ENCODE measurements at regions not wholly inside any gene's neighbourhood (a gene's known extent, or its start where the extent isn't known, plus 50 kb on each side); places are given as distances from the start of the nearest gene placed in this dataset.

- WGBS (ENCODE audit: insufficient coverage), result 56% methylated on average over 2 of the region's 3 CpGs
- H3K79me2 ChIP-seq (ENCODE audit: control insufficient read depth, insufficient read depth, low read length), result no peaks in the 10 kb centered on the region
- H4K20me1 ChIP-seq (ENCODE audit: control insufficient read depth, insufficient read depth, low read length, poor library complexity, severe bottlenecking), result no peaks in the 10 kb centered on the region
- H3K4me1 ChIP-seq (ENCODE audit: control insufficient read depth in 2 of 2, insufficient read depth in 2 of 2, low read length in 2 of 2), result no peaks in the 10 kb centered on the region
- no peaks in the 10 kb centered on the region for H3K36me3 ChIP-seq (replicated peaks in 1 of 2; ENCODE audit: control extremely low read depth in 1 of 2, control insufficient read depth in 1 of 2, extremely low read depth in 1 of 2, insufficient read depth in 2 of 2, low read length in 1 of 2)
- Mint-ChIP-seq H3K9me3 (ENCODE audit: insufficient read depth) (no peaks in the 10 kb centered on the region), H3K4me3 (no peak overlapping the region), H3K4me1 (no peaks in the 10 kb centered on the region), H3K27ac (no peak overlapping the region), H3K27me3 (no peaks in the 10 kb centered on the region)
- H3K27me3 ChIP-seq (replicated peaks in 1 of 4; ENCODE audit: control extremely low read depth in 1 of 4, control insufficient read depth in 3 of 4, insufficient read depth in 4 of 4, low read length in 3 of 4), result no peaks in the 10 kb centered on the region
- CTCF ChIA-PET, result no interaction called here
- intact Hi-C loops (cut with micrococcal nuclease), result no loop called here
- ATAC-seq (ENCODE audit: low read depth) (no peak), DNase-seq (no peak)
- H3K4me3 ChIP-seq (ENCODE audit: control extremely low read depth in 1 of 5, extremely low read depth in 1 of 5, insufficient read depth in 1 of 5, low read depth in 2 of 5, low read length in 4 of 5), result no peak overlapping the region
- no peak overlapping the region for H2AFZ ChIP-seq (ENCODE audit: insufficient read depth, low read depth, low read length, poor library complexity, severe bottlenecking)
- H3K27ac ChIP-seq (ENCODE audit: low read length in 2 of 2), result no peak overlapping the region
- H3K9me3 ChIP-seq (ENCODE audit: control extremely low read depth in 1 of 3, control insufficient read depth in 2 of 3, insufficient read depth in 1 of 3, low read length in 2 of 3), result peaks cover 0 to 5% (median 0%) of the 10 kb centered on the region in 3 donors
- TF ChIP-seq EZH2 (IDR thresholded peaks at IDR 0.05; ENCODE audit: borderline replicate concordance, insufficient read depth, low read depth, low read length, poor library complexity, severe bottlenecking), result no peak
- TF ChIP-seq, protein P1, sequence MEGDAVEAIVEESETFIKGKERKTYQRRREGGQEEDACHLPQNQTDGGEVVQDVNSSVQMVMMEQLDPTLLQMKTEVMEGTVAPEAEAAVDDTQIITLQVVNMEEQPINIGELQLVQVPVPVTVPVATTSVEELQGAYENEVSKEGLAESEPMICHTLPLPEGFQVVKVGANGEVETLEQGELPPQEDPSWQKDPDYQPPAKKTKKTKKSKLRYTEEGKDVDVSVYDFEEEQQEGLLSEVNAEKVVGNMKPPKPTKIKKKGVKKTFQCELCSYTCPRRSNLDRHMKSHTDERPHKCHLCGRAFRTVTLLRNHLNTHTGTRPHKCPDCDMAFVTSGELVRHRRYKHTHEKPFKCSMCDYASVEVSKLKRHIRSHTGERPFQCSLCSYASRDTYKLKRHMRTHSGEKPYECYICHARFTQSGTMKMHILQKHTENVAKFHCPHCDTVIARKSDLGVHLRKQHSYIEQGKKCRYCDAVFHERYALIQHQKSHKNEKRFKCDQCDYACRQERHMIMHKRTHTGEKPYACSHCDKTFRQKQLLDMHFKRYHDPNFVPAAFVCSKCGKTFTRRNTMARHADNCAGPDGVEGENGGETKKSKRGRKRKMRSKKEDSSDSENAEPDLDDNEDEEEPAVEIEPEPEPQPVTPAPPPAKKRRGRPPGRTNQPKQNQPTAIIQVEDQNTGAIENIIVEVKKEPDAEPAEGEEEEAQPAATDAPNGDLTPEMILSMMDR (IDR thresholded peaks at IDR 0.05), result no peak
- POLR2A ChIA-PET, result no interaction called here
- H3K4me2 ChIP-seq (replicated peaks; ENCODE audit: low read depth, low read length, poor library complexity, severe bottlenecking), result no peak overlapping the region
- no peak overlapping the region for H3K9ac ChIP-seq (ENCODE audit: low read length)
Observed at GRCh38 chr12:86911973-86912372, 655.8 kb upstream of the MGAT4C start.

- Mint-ChIP-seq H3K9me3 (ENCODE audit: insufficient read depth) (no peaks in the 10 kb centered on the region), H3K4me1 (no peaks in the 10 kb centered on the region), H3K4me3 (no peak overlapping the region), H3K27me3 (no peaks in the 10 kb centered on the region), H3K27ac (no peak overlapping the region)
- Histone ChIP-seq H3K79me2 (ENCODE audit: control insufficient read depth, insufficient read depth, low read length) (no peaks in the 10 kb centered on the region), H4K20me1 (ENCODE audit: control insufficient read depth, insufficient read depth, low read length, poor library complexity, severe bottlenecking) (no peaks in the 10 kb centered on the region), H3K4me1 (ENCODE audit: control insufficient read depth in 2 of 2, insufficient read depth in 2 of 2, low read length in 2 of 2) (no peaks in the 10 kb centered on the region), H3K9ac (ENCODE audit: low read length) (no peak overlapping the region), H3K4me3 (ENCODE audit: control extremely low read depth in 1 of 5, extremely low read depth in 1 of 5, insufficient read depth in 1 of 5, low read depth in 2 of 5, low read length in 4 of 5) (no peak overlapping the region), H3K9me3 (ENCODE audit: control extremely low read depth in 1 of 3, control insufficient read depth in 2 of 3, insufficient read depth in 1 of 3, low read length in 2 of 3) (no peaks in the 10 kb centered on the region), H3K27me3 (replicated peaks in 1 of 4; ENCODE audit: control extremely low read depth in 1 of 4, control insufficient read depth in 3 of 4, insufficient read depth in 4 of 4, low read length in 3 of 4) (no peaks in the 10 kb centered on the region), H3K27ac (ENCODE audit: low read length in 2 of 2) (no peak overlapping the region), H2AFZ (ENCODE audit: insufficient read depth, low read depth, low read length, poor library complexity, severe bottlenecking) (no peak overlapping the region), H3K36me3 (replicated peaks in 1 of 2; ENCODE audit: control extremely low read depth in 1 of 2, control insufficient read depth in 1 of 2, extremely low read depth in 1 of 2, insufficient read depth in 2 of 2, low read length in 1 of 2) (no peaks in the 10 kb centered on the region), H3K4me2 (replicated peaks; ENCODE audit: low read depth, low read length, poor library complexity, severe bottlenecking) (no peak overlapping the region)
- ChIA-PET POLR2A (no interaction called here), CTCF (no interaction called here)
- no peak for TF ChIP-seq EZH2 (IDR thresholded peaks at IDR 0.05; ENCODE audit: borderline replicate concordance, insufficient read depth, low read depth, low read length, poor library complexity, severe bottlenecking)
- TF ChIP-seq, protein P1 (IDR thresholded peaks at IDR 0.05), result no peak
- intact Hi-C loops (cut with micrococcal nuclease), result no loop called here
- DNase-seq (no peak), ATAC-seq (ENCODE audit: low read depth) (no peak)
- no CpG with 5 or more reads among the region's 1 CpG for WGBS (ENCODE audit: insufficient coverage)
Observed at GRCh38 chr12:86903159-86903558, 647.0 kb upstream of the MGAT4C start.

Data from B cell (primary cell).